ENCODE measurements at regions not wholly inside any gene's neighbourhood (a gene's known extent, or its start where the extent isn't known, plus 50 kb on each side); places are given as distances from the start of the nearest gene placed in this dataset.

GRCh38 chr16:55047903-55048497, 117.3 kb downstream of the IRX5 start:
- TF ChIP-seq, protein P1, sequence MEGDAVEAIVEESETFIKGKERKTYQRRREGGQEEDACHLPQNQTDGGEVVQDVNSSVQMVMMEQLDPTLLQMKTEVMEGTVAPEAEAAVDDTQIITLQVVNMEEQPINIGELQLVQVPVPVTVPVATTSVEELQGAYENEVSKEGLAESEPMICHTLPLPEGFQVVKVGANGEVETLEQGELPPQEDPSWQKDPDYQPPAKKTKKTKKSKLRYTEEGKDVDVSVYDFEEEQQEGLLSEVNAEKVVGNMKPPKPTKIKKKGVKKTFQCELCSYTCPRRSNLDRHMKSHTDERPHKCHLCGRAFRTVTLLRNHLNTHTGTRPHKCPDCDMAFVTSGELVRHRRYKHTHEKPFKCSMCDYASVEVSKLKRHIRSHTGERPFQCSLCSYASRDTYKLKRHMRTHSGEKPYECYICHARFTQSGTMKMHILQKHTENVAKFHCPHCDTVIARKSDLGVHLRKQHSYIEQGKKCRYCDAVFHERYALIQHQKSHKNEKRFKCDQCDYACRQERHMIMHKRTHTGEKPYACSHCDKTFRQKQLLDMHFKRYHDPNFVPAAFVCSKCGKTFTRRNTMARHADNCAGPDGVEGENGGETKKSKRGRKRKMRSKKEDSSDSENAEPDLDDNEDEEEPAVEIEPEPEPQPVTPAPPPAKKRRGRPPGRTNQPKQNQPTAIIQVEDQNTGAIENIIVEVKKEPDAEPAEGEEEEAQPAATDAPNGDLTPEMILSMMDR (IDR thresholded peaks at IDR 0.05) = no peak
- no peak for TF ChIP-seq POLR2A (IDR thresholded peaks at IDR 0.05)
